Liver (tissue), 8 donors: ENCODE measurements at regions not wholly inside any gene's neighbourhood (a gene's known extent, or its start where the extent isn't known, plus 50 kb on each side); places are given as distances from the start of the nearest gene placed in this dataset. TPM values are rescaled to one million over a fixed set of nuclear protein-coding genes. Genes with fewer than 3 reads are reported as not detected.

Experiments
- DNase-seq: peaks from one replicate; pipeline ENCODE4 v3.0.0-alpha.2; 2017; ENCODE audit warnings: low spot score
- H3K27ac ChIP-seq, 2 donors: one replicate each; pipeline ENCODE4 v1.7.0; 2013; ENCODE audit warnings: inconsistent platforms in 2 of 2, low read length in 2 of 2, control low read depth in 1 of 2, low read depth in 1 of 2, mild to moderate bottlenecking in 1 of 2
- H3K27me3 ChIP-seq, 4 donors: one replicate each; pipeline versions ENCODE4 v1.6.1 to v1.7.0; 2013; ENCODE audit warnings: low read length in 3 of 4, inconsistent platforms in 1 of 4, mild to moderate bottlenecking in 1 of 4, moderate library complexity in 1 of 4; ENCODE audit not compliant: control insufficient read depth in 4 of 4, insufficient read depth in 4 of 4
- H3K36me3 ChIP-seq, 4 donors: one replicate each; pipeline versions ENCODE4 v1.6.1 to v1.7.0; 2013; ENCODE audit warnings: low read length in 3 of 4, mild to moderate bottlenecking in 3 of 4, low read depth in 1 of 4, moderate library complexity in 1 of 4; ENCODE audit not compliant: control insufficient read depth in 4 of 4, insufficient read depth in 3 of 4
- H3K4me1 ChIP-seq, 4 donors: one replicate each; pipeline versions ENCODE4 v1.6.1 to v1.7.0; 2013; ENCODE audit warnings: low read length in 3 of 4, mild to moderate bottlenecking in 3 of 4, moderate library complexity in 1 of 4; ENCODE audit not compliant: control insufficient read depth in 4 of 4, insufficient read depth in 4 of 4
- H3K4me3 ChIP-seq, 3 donors: one replicate each; pipeline versions ENCODE4 v1.6.1 to v1.7.0; 2013; ENCODE audit warnings: low read length in 3 of 3, control low read depth in 1 of 3, low read depth in 1 of 3, mild to moderate bottlenecking in 1 of 3
- H3K9ac ChIP-seq, 2 donors: one replicate each; pipeline ENCODE4 v1.7.0; 2013; ENCODE audit warnings: low read length in 2 of 2, mild to moderate bottlenecking in 2 of 2, moderate library complexity in 2 of 2, control low read depth in 1 of 2, low read depth in 1 of 2
- H3K9me3 ChIP-seq, 4 donors: one replicate each; pipeline versions ENCODE4 v1.6.1 to v1.7.0; 2013; ENCODE audit warnings: low read length in 3 of 4; ENCODE audit not compliant: control insufficient read depth in 4 of 4
- EGR1 ChIP-seq, 2 donors: IDR thresholded peaks; 2 replicates each; pipeline ENCODE4 v1.6.1; 2016 to 2018; ENCODE audit warnings: antibody characterized with exemption in 2 of 2, low read depth in 2 of 2
- FOXA1 ChIP-seq: IDR thresholded peaks from 2 replicates; pipeline ENCODE4 v1.6.1; 2016; ENCODE audit warnings: antibody characterized with exemption
- FOXA2 ChIP-seq: IDR thresholded peaks from 2 replicates; pipeline ENCODE4 v1.6.1; 2016; ENCODE audit warnings: antibody characterized with exemption
- HNF4A ChIP-seq, 2 donors: conservative IDR thresholded peaks; 2 replicates each; pipeline ENCODE4 v1.6.1; 2016; ENCODE audit warnings: antibody characterized with exemption in 2 of 2, mild to moderate bottlenecking in 2 of 2
- HNF4G ChIP-seq: IDR thresholded peaks from 2 replicates; pipeline ENCODE4 v1.6.1; 2016; ENCODE audit warnings: antibody characterized with exemption
- JUND ChIP-seq, 2 donors: IDR thresholded peaks; 2 replicates each; pipeline ENCODE4 v1.6.1; 2016; ENCODE audit warnings: antibody characterized with exemption in 2 of 2
- NR2F2 ChIP-seq: IDR thresholded peaks from 2 replicates; pipeline ENCODE4 v1.6.1; 2016; ENCODE audit warnings: antibody characterized with exemption
- RAD21 ChIP-seq, 2 donors: IDR thresholded peaks; 2 replicates each; pipeline ENCODE4 v1.6.1; 2016; ENCODE audit warnings: antibody characterized with exemption in 2 of 2, mild to moderate bottlenecking in 2 of 2
- REST ChIP-seq: IDR thresholded peaks from 2 replicates; pipeline ENCODE4 v1.6.1; 2016; ENCODE audit warnings: antibody characterized with exemption, mild to moderate bottlenecking
- RXRA ChIP-seq, 2 donors: IDR thresholded peaks; 2 replicates each; pipeline ENCODE4 v1.6.1; 2017 to 2018; ENCODE audit warnings: antibody characterized with exemption in 2 of 2, mild to moderate bottlenecking in 1 of 2
- SP1 ChIP-seq: IDR thresholded peaks from 2 replicates; pipeline ENCODE4 v1.6.1; 2018; ENCODE audit warnings: antibody characterized with exemption, mild to moderate bottlenecking
- TAF1 ChIP-seq: conservative IDR thresholded peaks from 2 replicates; pipeline ENCODE4 v1.6.1; 2016; ENCODE audit warnings: antibody characterized with exemption, mild to moderate bottlenecking
- YY1 ChIP-seq: IDR thresholded peaks from 2 replicates; pipeline ENCODE4 v1.6.1; 2016; ENCODE audit warnings: antibody characterized with exemption, mild to moderate bottlenecking
- WGBS: extraction: QIAGEN DNeasy Blood & Tissue Kit; methylation state at CpG from one replicate; pipeline ENCODE4 v1.1.7; 2013; 5-methylcytosine and 5-hydroxymethylcytosine counted together
- small RNA-seq: library from RNA; depleted of rRNA; stranded (forward); fragments of <200 nt; gene quantifications from one replicate; pipeline ENCODE3, GENCODE V24; 2014
- TF ChIP-seq, protein P1 (sequence below): IDR thresholded peaks from 2 replicates; pipeline ENCODE4 v1.6.1; 2016; ENCODE audit warnings: antibody characterized with exemption
- donor health status: healthy.
- donor health status: healthy.
- donor health status: healthy.
- donor health status: healthy.

GRCh38 chr12:124368421-124369032 is 73.6 kb downstream of the RFLNA start:
- Histone ChIP-seq H3K27me3 (no peaks in the 10 kb centered on the region), H3K9me3 (no peaks in the 10 kb centered on the region), H3K36me3 (peaks cover 0 to 9% (median 5%) of the 10 kb centered on the region in 4 donors), H3K9ac (no peak overlapping the region), H3K27ac (peak overlapping the region in 1 of 2 donors; percentile 49), H3K4me3 (no peak overlapping the region), H3K4me1 (peaks cover 24 to 50% (median 37%) of the 10 kb centered on the region in 4 donors)
- TF ChIP-seq FOXA1: no peak
- 95% methylated on average over 10 of the region's 10 CpGs for WGBS
- no peak for DNase-seq

- no peaks in the 10 kb centered on the region for H3K27me3 ChIP-seq
- no peak for DNase-seq
- no peak overlapping the region for H3K9ac ChIP-seq
- H3K4me3 ChIP-seq: no peak overlapping the region
- no peak for TF ChIP-seq JUND (IDR thresholded peaks at IDR 0.05)
- no peak for TF ChIP-seq RXRA (IDR thresholded peaks at IDR 0.05)
- TF ChIP-seq EGR1 (IDR thresholded peaks at IDR 0.05; ENCODE audit: low read depth in 2 of 2): no peak
- TF ChIP-seq SP1: no peak
- TF ChIP-seq RAD21 (IDR thresholded peaks at IDR 0.05): no peak
- no peak for TF ChIP-seq FOXA1
- no peak for TF ChIP-seq HNF4A (conservative IDR thresholded peaks at IDR 0.05)
- no peak for TF ChIP-seq YY1
- no peak for TF ChIP-seq REST
- TF ChIP-seq NR2F2: no peak
- TF ChIP-seq HNF4G: no peak
- TF ChIP-seq FOXA2: no peak
- TF ChIP-seq TAF1: no peak
- TF ChIP-seq, protein P1, sequence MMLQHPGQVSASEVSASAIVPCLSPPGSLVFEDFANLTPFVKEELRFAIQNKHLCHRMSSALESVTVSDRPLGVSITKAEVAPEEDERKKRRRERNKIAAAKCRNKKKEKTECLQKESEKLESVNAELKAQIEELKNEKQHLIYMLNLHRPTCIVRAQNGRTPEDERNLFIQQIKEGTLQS: no peak
- H3K9me3 ChIP-seq: no peaks in the 10 kb centered on the region
- peaks cover 16 to 41% (median 30%) of the 10 kb centered on the region in 4 donors for H3K4me1 ChIP-seq
- 97% methylated on average over 23 of the region's 23 CpGs for WGBS
- no peak overlapping the region for H3K27ac ChIP-seq
- H3K36me3 ChIP-seq: peaks cover 0 to 4% (median 0%) of the 10 kb centered on the region in 4 donors
Measured at GRCh38 chr12:124365726-124366430, 71.0 kb downstream of the RFLNA start.

Small RNAs in the stretch of these regions (small RNA-seq; reads per million reads assigned to genes)
- not detected for gene AC073916.1
